NCI-H1105 (cell line): ENCODE measurements at regions not wholly inside any gene's neighbourhood (a gene's known extent, or its start where the extent isn't known, plus 50 kb on each side); places are given as distances from the start of the nearest gene placed in this dataset.
A peak's percentile ranks its signal among the peaks of the same experiment; 100 is the strongest.

Source experiments
- DNase-seq: peaks from one replicate; lab custom pipeline; 2025; lab: John Stamatoyannopoulos, UW

GRCh38 chr10:57017356-57018037, 656.4 kb upstream of the ZWINT start:
- DNase-seq, result no peak

DNA sequence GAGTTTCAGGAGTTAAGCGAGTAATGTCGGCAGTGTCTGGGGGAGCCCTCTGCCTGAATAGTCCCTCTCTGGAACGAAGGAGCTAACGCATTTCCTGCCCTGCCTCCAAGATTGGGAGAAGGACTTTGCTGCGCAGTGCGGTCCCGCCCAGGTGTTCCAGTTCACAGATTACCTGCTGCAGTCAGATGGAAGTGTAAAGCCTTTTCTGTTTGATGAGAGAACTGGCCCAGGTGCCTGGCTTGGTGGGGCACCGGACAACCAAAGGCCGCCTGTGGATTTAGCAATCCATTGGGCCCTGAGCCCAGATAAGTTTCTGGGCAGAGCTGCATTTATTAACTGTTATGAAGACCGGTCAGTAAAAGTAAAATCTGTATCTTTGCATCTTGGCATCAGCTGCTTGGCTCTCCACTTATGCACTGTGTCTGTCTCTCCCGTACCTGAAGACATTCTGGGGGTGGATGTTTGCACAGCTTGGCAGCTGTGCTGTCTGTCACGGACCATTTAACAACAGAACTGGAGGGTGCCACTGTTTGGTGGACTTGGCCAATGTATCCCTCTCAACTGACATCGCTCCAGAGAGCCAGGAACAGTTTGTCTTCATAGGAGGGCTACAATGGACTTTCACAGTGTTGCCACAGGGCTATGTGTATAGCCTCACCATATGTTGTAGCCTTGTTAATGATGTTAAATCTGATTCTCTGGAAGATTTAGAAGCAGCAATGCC, 654.7 kb upstream of the ZWINT start:
- peak; percentile 36 for DNase-seq

GRCh38 chr10:57015187-57015586, 654.1 kb upstream of the ZWINT start:
- no peak for DNase-seq

GRCh38 chr10:57014758-57015157, 653.7 kb upstream of the ZWINT start:
- DNase-seq, result no peak

DNA sequence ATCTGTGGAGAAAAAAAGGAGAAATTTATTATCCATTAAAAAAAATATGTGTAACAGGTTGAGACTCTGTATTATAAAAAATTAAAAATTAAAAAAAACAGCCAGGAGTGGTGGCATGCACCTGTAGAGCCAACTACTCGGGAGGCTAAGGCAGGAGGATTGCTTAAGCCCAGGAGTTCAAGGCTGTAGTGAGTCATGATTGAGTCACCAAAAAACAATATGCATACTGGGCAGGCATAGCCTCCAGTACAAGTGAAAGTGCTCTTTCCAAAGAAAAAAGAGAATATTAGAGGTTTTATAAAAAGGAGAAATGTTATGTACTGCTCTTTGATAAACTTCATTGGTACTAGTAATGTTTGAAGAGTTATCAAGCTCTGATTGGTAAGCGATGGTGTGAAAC, 647.1 kb upstream of the ZWINT start:
- no peak for DNase-seq

DNA sequence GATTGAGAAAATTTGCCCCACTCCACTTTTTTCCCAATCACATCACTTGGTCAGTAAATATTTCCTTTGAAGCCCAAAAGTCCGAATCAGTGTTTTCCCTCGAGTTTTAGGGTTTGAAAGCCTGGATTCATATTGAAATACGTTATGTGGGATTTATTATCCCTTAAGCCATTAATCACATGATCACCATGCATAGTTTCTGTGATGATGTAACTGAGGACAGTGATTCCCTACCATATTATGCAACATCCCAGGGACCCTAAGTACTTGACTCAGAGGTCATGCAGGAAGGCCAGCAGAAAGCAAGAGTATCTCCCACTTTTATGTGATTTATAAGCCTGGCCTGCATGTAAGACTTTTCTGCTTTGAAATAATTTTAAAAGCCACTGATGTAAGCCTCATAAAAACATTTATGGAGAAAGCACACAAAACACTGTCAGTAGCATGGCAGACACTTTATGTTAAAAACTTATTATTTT, 630.6 kb upstream of the ZWINT start:
- no peak for DNase-seq

DNA sequence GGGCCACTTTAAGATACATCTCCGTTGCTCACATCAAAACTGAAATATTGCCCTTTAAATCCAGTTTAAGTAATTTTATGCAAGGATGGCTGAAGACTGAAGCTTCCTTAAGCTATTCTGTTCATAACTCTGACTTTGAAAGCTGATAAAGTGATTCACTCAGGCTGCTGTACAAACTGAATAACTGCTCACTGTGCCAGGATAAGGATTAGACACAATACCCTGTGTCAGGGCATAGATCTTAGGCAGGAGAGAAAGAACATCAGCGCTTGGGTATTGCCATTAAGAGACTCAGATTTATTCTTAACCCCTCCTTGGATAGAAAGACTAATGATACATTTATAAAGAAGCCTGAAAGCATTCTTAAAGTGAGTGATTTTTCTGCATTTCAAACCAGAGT, 614.5 kb upstream of the ZWINT start:
- no peak for DNase-seq

DNA sequence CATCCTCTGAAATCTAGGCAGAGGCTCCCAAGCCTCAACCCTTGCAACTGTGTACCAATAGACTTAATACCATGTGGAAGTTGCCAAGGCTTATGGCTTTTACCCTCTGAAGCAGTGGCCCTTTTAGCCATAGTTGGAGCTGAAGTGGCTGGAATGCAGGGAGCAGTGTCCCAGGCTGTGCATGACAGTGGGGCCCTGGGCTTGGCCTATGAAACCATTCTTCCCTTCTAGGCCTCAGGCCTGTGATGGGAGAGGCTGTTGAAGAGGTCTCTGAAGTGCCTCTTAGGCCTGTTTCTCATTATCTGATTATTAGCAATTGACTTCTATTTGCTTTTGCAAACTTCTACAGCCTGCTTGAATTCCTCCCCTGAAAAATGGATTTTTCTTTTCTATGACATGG, 612.7 kb upstream of the ZWINT start:
- no peak for DNase-seq

GRCh38 chr10:56943221-56943755, 582.2 kb upstream of the ZWINT start:
- no peak for DNase-seq

GRCh38 chr10:56934515-56934914, 573.5 kb upstream of the ZWINT start:
- no peak for DNase-seq

DNA sequence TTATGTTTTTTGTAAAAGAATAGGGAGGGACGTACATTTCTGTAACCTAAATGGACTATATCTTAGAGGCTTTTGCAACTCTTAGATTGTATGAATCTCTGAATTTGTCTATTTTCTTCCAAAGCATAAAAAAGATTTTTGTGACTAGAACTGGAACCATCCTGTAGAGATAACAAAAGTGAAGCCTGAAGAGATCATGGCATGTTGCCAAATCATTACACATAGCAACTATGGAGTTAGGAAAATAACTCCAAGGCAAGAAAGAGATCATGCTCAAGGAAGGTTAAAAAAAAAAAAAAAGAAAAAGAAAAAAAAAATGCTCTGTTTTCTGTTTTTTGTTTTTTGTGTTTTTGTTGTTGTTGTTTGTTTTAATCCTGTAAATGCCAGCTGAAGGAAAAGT, 567.7 kb upstream of the ZWINT start:
- DNase-seq, result no peak

- no peak for DNase-seq
These were observed 566.6 kb upstream of the ZWINT start for GRCh38 chr10:56927701-56928100.

- no peak for DNase-seq
These were observed 559.7 kb upstream of the ZWINT start for GRCh38 chr10:56920601-56921261.

- DNase-seq, result no peak
These were observed 551.0 kb upstream of the ZWINT start for GRCh38 chr10:56912043-56912442.

- no peak for DNase-seq
These were observed 544.0 kb upstream of the ZWINT start for GRCh38 chr10:56905051-56905450.

- DNase-seq, result no peak
These were observed 541.5 kb upstream of the ZWINT start for GRCh38 chr10:56902554-56902953.

DNA sequence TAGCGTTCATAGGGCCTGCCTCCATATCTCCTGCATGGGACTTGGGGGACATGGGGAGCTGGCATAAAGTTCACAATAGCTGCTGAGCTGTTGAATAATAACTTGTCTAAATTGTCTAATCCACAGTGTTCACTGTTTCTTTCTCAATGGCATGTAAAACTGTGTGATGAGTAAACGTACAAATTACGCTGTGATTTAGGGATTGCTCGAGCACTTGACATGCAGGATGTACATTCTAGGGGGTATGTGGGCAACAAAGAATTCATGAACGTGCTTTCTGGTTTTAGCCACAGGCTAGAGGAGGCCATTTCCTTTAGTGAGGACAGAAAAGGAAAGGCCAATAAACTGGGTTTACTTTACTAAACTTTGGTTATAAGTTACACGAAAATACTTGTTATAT, 534.2 kb upstream of the ZWINT start:
- DNase-seq, result no peak

DNA sequence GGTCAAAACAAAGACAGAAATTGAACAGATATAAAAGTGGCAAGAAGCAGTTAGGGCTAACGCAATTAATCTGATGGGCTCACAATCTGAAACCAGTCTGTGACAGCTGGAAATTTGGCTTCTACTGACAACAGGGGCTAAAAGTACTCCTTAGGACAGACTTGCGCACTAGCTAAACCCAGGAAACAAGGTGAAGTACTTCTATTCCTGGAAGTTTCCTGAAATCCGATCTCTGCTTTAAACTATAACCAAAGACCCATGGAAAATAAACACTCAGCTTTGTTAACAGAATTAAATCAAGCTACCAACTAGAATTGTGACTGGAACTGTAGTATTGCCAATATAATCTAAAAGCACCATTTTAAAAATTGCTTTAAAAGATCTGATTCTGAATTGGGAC, 520.2 kb upstream of the ZWINT start:
- DNase-seq, result peak; percentile 52

DNA sequence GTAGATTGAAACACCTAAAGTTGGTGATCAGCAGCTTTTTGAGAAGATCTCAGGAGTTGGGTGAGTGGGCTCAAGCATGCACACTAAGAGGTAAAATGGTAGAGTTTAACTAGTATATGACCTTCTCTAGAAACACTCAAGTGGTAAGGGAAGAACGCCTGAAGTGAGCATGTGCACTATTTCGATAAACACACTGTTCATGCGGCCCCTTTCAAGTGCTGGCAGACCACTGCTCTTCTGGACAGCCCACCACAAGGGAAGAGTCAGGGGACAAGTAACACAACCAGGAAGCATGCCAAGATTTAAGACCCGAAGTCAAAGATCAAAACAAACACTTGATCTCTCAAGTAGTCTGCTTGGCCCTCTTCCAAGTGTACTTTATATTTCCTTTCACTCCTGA, 519.5 kb upstream of the ZWINT start:
- no peak for DNase-seq

DNA sequence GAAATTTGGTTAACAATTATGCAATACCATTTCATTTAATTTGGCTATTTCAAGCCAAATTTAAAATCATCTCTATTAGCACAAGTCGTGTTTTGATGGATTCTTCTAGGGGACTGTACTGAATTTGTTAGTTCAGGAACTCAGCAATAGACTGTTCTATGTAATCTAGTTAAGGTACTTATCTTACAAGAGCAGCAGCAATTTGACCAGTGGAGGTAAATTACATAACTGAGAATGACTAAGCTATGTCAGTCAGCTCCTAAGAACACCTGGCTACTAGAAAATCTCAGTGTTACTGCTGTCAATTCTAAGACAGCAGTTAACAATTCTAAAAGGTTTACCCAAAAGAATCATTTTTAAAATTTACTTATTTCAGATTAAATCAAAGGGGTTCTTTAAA, 513.9 kb upstream of the ZWINT start:
- no peak for DNase-seq

- DNase-seq, result no peak
These were observed 510.2 kb upstream of the ZWINT start for GRCh38 chr10:56871160-56871668.

GRCh38 chr10:56867236-56867635, 506.2 kb upstream of the ZWINT start:
- DNase-seq, result no peak

GRCh38 chr10:56856569-56856968, 495.5 kb upstream of the ZWINT start:
- no peak for DNase-seq
